Tibial nerve (tissue), 4 donors: ENCODE measurements at regions not wholly inside any gene's neighbourhood (a gene's known extent, or its start where the extent isn't known, plus 50 kb on each side); places are given as distances from the start of the nearest gene placed in this dataset.

ENCODE experiments used
- EP300 ChIP-seq, 2 donors: sonication (generic); formaldehyde crosslinking; IDR thresholded peaks; one replicate each; pipeline ENCODE4 v1.6.1; 2017; ENCODE audit warnings: antibody characterized with exemption in 2 of 2, mild to moderate bottlenecking in 1 of 2
- POLR2A ChIP-seq, 2 donors: fragments of 450-650 bp; IDR thresholded peaks; one replicate each; pipeline ENCODE4 v1.6.1; 2017; ENCODE audit warnings: antibody characterized with exemption in 2 of 2, mild to moderate bottlenecking in 2 of 2, moderate library complexity in 2 of 2
- TF ChIP-seq, protein P1 (sequence below), 5 experiments: fragments of 200-600 bp in 3 of 5; fragments of 450-650 bp in 2 of 5; sonication (generic) in 3 of 5; IDR thresholded peaks; one replicate each; pipeline ENCODE4 v1.5.1; 2016 to 2019; ENCODE audit warnings: antibody characterized with exemption in 5 of 5, mild to moderate bottlenecking in 3 of 5, moderate library complexity in 2 of 5

GRCh38 chr2:16149349-16150243 lies 209.2 kb downstream of the MYCN start:
- TF ChIP-seq, protein P1, sequence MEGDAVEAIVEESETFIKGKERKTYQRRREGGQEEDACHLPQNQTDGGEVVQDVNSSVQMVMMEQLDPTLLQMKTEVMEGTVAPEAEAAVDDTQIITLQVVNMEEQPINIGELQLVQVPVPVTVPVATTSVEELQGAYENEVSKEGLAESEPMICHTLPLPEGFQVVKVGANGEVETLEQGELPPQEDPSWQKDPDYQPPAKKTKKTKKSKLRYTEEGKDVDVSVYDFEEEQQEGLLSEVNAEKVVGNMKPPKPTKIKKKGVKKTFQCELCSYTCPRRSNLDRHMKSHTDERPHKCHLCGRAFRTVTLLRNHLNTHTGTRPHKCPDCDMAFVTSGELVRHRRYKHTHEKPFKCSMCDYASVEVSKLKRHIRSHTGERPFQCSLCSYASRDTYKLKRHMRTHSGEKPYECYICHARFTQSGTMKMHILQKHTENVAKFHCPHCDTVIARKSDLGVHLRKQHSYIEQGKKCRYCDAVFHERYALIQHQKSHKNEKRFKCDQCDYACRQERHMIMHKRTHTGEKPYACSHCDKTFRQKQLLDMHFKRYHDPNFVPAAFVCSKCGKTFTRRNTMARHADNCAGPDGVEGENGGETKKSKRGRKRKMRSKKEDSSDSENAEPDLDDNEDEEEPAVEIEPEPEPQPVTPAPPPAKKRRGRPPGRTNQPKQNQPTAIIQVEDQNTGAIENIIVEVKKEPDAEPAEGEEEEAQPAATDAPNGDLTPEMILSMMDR (IDR thresholded peaks at IDR 0.05), result no peak
- TF ChIP-seq EP300 (IDR thresholded peaks at IDR 0.05) (no peak), POLR2A (IDR thresholded peaks at IDR 0.05) (no peak)
